ENCODE measurements at regions not wholly inside any gene's neighbourhood (a gene's known extent, or its start where the extent isn't known, plus 50 kb on each side); places are given as distances from the start of the nearest gene placed in this dataset.

- DNase-seq (ENCODE audit: extremely low spot score) = no peak
- TF ChIP-seq ELF4 (IDR thresholded peaks at IDR 0.05) (no peak), L3MBTL2 (conservative IDR thresholded peaks at IDR 0.05) (no peak), NFRKB (IDR thresholded peaks at IDR 0.05) (no peak), HDGF (IDR thresholded peaks at IDR 0.05; ENCODE audit: borderline replicate concordance) (no peak), SUZ12 (IDR thresholded peaks at IDR 0.05) (no peak), FOXK2 (IDR thresholded peaks at IDR 0.05) (no peak), FOXM1 (IDR thresholded peaks at IDR 0.05; ENCODE audit: borderline replicate concordance) (no peak)
- ChIA-PET CTCF (interaction anchor here (0.7 kb wide), 1 partner anchor 71 kb away, joined by 5 read pairs; no protein-coding TSS in a partner anchor), POLR2A (no interaction called here)
These were observed 445.6 kb upstream of the ADAMTS5 start for GRCh38 chr21:27412530-27412929.

- DNase-seq (ENCODE audit: extremely low spot score) = no peak
- no peak for TF ChIP-seq HDGF (IDR thresholded peaks at IDR 0.05; ENCODE audit: borderline replicate concordance)
- TF ChIP-seq FOXM1 (IDR thresholded peaks at IDR 0.05; ENCODE audit: borderline replicate concordance) = no peak
- no peak for TF ChIP-seq BHLHE40 (IDR thresholded peaks at IDR 0.05; ENCODE audit: borderline replicate concordance)
- TF ChIP-seq SUZ12 (IDR thresholded peaks at IDR 0.05) = no peak
- TF ChIP-seq TARDBP (IDR thresholded peaks at IDR 0.05) = no peak
- CTCF ChIA-PET = interaction anchor here (0.6 kb wide), 1 partner anchor 723 kb away, joined by 3 read pairs; no protein-coding TSS in a partner anchor
- POLR2A ChIA-PET = no interaction called here
These were observed 441.9 kb upstream of the ADAMTS5 start for GRCh38 chr21:27408826-27409225.

GRCh38 chr21:27407271-27407670 is 440.4 kb upstream of the ADAMTS5 start:
- DNase-seq (ENCODE audit: extremely low spot score) = no peak
- TF ChIP-seq LEF1 (IDR thresholded peaks at IDR 0.05; ENCODE audit: borderline replicate concordance) (no peak), NFRKB (IDR thresholded peaks at IDR 0.05) (no peak), SUZ12 (IDR thresholded peaks at IDR 0.05) (no peak), PKNOX1 (IDR thresholded peaks at IDR 0.05) (no peak), L3MBTL2 (conservative IDR thresholded peaks at IDR 0.05) (no peak)
- POLR2A ChIA-PET = no interaction called here
- CTCF ChIA-PET = no interaction called here

- ChIA-PET CTCF (no interaction called here), POLR2A (no interaction called here)
- TF ChIP-seq FOXA1 (IDR thresholded peaks at IDR 0.05) = no peak
- TF ChIP-seq NFRKB (IDR thresholded peaks at IDR 0.05) = no peak
- TF ChIP-seq SUZ12 (IDR thresholded peaks at IDR 0.05) = no peak
- TF ChIP-seq ELF4 (IDR thresholded peaks at IDR 0.05) = no peak
- TF ChIP-seq TARDBP (IDR thresholded peaks at IDR 0.05) = no peak
- TF ChIP-seq ZNF384 (IDR thresholded peaks at IDR 0.05) = no peak
- no peak for TF ChIP-seq FOXM1 (IDR thresholded peaks at IDR 0.05; ENCODE audit: borderline replicate concordance)
- TF ChIP-seq PKNOX1 (IDR thresholded peaks at IDR 0.05) = no peak
- no peak for TF ChIP-seq ARNT (IDR thresholded peaks at IDR 0.05)
- no peak for TF ChIP-seq SP1 (IDR thresholded peaks at IDR 0.05)
- TF ChIP-seq L3MBTL2 (conservative IDR thresholded peaks at IDR 0.05) = no peak
- TF ChIP-seq FOXK2 (IDR thresholded peaks at IDR 0.05) = no peak
- no peak for TF ChIP-seq LEF1 (IDR thresholded peaks at IDR 0.05; ENCODE audit: borderline replicate concordance)
- no peak for TF ChIP-seq CTBP1 (IDR thresholded peaks at IDR 0.05; ENCODE audit: borderline replicate concordance)
- no peak for TF ChIP-seq BHLHE40 (IDR thresholded peaks at IDR 0.05; ENCODE audit: borderline replicate concordance)
- no peak for TF ChIP-seq HDGF (IDR thresholded peaks at IDR 0.05; ENCODE audit: borderline replicate concordance)
- DNase-seq (ENCODE audit: extremely low spot score) = no peak
These were observed 439.6 kb upstream of the ADAMTS5 start for GRCh38 chr21:27406300-27407009.

- no peak for TF ChIP-seq ELF4 (IDR thresholded peaks at IDR 0.05)
- no peak for TF ChIP-seq SUZ12 (IDR thresholded peaks at IDR 0.05)
- no peak for TF ChIP-seq PKNOX1 (IDR thresholded peaks at IDR 0.05)
- CTCF ChIA-PET = no interaction called here
- no peak for DNase-seq (ENCODE audit: extremely low spot score)
- POLR2A ChIA-PET = no interaction called here
These were observed 436.1 kb upstream of the ADAMTS5 start for GRCh38 chr21:27403011-27403410.

GRCh38 chr21:27400045-27400444 is 433.2 kb upstream of the ADAMTS5 start:
- no peak for TF ChIP-seq BHLHE40 (IDR thresholded peaks at IDR 0.05; ENCODE audit: borderline replicate concordance)
- TF ChIP-seq FOXM1 (IDR thresholded peaks at IDR 0.05; ENCODE audit: borderline replicate concordance) = no peak
- no peak for TF ChIP-seq ZNF384 (IDR thresholded peaks at IDR 0.05)
- TF ChIP-seq LEF1 (IDR thresholded peaks at IDR 0.05; ENCODE audit: borderline replicate concordance) = no peak
- no peak for TF ChIP-seq FOXK2 (IDR thresholded peaks at IDR 0.05)
- TF ChIP-seq TARDBP (IDR thresholded peaks at IDR 0.05) = no peak
- TF ChIP-seq ELF4 (IDR thresholded peaks at IDR 0.05) = no peak
- no peak for TF ChIP-seq PKNOX1 (IDR thresholded peaks at IDR 0.05)
- no peak for TF ChIP-seq ARNT (IDR thresholded peaks at IDR 0.05)
- no peak for TF ChIP-seq NFRKB (IDR thresholded peaks at IDR 0.05)
- TF ChIP-seq L3MBTL2 (conservative IDR thresholded peaks at IDR 0.05) = no peak
- DNase-seq (ENCODE audit: extremely low spot score) = no peak
- ChIA-PET POLR2A (no interaction called here), CTCF (interaction anchor here (0.6 kb wide), 1 partner anchor 82 kb away, joined by 3 read pairs; no protein-coding TSS in a partner anchor)

Measured in HEK293T (cell line).